ENCODE measurements at regions not wholly inside any gene's neighbourhood (a gene's known extent, or its start where the extent isn't known, plus 50 kb on each side); places are given as distances from the start of the nearest gene placed in this dataset.

DNA sequence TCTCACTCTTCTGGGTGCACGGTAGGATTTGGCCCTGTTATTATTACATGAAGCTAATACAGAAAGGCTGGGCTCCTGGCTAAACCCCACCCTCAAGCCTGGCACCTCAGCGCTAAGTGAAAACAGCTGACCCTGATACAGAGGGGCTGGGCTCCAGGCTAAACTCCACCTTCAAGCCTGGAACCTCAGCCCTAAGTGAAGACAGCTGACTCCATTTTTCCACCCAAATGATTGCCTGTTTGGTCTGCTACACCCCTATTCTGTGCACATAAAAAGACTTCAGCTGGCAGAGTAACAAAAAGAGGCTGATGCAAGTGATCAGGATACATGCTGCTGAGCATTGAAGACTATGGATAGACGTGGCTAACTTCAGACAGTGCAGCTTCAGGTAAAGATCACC, 148.4 kb upstream of the CLINT1 start:
- CTCF ChIA-PET: interaction anchor here (1.4 kb wide), 1 partner anchor 13 kb away, joined by 5 read pairs; no protein-coding TSS in a partner anchor
- H3K27ac Mint-ChIP-seq: no peak overlapping the region
- H3K9me3 Mint-ChIP-seq: peaks cover 12% of the 10 kb centered on the region
- no peaks in the 10 kb centered on the region; the same call in 1 of the 2 replicates for H3K36me3 Mint-ChIP-seq
- TF ChIP-seq RORB (CRISPR knock-in tag; IDR thresholded peaks at IDR 0.05) (no peak), EMX1 (CRISPR knock-in tag; IDR thresholded peaks at IDR 0.05) (no peak)
- TF ChIP-seq, protein P1, sequence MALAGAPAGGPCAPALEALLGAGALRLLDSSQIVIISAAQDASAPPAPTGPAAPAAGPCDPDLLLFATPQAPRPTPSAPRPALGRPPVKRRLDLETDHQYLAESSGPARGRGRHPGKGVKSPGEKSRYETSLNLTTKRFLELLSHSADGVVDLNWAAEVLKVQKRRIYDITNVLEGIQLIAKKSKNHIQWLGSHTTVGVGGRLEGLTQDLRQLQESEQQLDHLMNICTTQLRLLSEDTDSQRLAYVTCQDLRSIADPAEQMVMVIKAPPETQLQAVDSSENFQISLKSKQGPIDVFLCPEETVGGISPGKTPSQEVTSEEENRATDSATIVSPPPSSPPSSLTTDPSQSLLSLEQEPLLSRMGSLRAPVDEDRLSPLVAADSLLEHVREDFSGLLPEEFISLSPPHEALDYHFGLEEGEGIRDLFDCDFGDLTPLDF (CRISPR knock-in tag; IDR thresholded peaks at IDR 0.05): no peak
- TF ChIP-seq, protein P2, sequence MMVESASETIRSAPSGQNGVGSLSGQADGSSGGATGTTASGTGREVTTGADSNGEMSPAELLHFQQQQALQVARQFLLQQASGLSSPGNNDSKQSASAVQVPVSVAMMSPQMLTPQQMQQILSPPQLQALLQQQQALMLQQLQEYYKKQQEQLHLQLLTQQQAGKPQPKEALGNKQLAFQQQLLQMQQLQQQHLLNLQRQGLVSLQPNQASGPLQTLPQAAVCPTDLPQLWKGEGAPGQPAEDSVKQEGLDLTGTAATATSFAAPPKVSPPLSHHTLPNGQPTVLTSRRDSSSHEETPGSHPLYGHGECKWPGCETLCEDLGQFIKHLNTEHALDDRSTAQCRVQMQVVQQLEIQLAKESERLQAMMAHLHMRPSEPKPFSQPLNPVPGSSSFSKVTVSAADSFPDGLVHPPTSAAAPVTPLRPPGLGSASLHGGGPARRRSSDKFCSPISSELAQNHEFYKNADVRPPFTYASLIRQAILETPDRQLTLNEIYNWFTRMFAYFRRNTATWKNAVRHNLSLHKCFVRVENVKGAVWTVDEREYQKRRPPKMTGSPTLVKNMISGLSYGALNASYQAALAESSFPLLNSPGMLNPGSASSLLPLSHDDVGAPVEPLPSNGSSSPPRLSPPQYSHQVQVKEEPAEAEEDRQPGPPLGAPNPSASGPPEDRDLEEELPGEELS (CRISPR knock-in tag; IDR thresholded peaks at IDR 0.05): no peak
- no peak for ATAC-seq
- H3K4me3 Mint-ChIP-seq: no peak overlapping the region
- peaks cover 16% of the 10 kb centered on the region for H3K4me1 Mint-ChIP-seq
- H3K27me3 Mint-ChIP-seq (ENCODE audit: low read depth): no peaks in the 10 kb centered on the region
- POLR2A ChIA-PET: interaction anchor here (0.6 kb wide), 1 partner anchor 12 kb away, joined by 3 read pairs; no protein-coding TSS in a partner anchor
- no peak for DNase-seq (ENCODE audit: low spot score)

DNA sequence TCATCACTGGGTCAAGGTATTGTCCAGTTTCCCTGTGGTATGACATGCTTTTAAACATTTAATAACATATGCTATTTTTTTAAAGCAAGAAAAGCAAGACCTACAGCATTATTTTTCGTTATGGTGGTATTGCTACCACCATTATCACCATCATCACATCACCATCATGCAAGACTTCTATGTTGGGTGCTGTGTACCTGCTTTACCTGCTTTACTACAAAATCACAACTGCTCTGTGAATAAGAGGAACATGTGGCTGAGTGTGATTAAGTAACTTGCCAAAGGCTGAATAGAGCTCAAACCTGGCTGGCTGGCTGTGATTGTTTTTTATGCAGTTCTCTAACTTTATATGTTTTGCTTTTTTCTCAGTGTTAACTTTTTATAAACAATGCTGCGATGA, 140.8 kb upstream of the CLINT1 start:
- Mint-ChIP-seq H3K36me3 (no peaks in the 10 kb centered on the region; the same call in 1 of the 2 replicates), H3K27ac (no peak overlapping the region), H3K4me1 (peaks cover 2% of the 10 kb centered on the region), H3K9me3 (peaks cover 1% of the 10 kb centered on the region), H3K27me3 (ENCODE audit: low read depth) (no peaks in the 10 kb centered on the region), H3K4me3 (no peak overlapping the region)
- ChIA-PET CTCF (no interaction called here), POLR2A (no interaction called here)
- DNase-seq (ENCODE audit: low spot score): no peak
- no peak for ATAC-seq
- TF ChIP-seq, protein P3, sequence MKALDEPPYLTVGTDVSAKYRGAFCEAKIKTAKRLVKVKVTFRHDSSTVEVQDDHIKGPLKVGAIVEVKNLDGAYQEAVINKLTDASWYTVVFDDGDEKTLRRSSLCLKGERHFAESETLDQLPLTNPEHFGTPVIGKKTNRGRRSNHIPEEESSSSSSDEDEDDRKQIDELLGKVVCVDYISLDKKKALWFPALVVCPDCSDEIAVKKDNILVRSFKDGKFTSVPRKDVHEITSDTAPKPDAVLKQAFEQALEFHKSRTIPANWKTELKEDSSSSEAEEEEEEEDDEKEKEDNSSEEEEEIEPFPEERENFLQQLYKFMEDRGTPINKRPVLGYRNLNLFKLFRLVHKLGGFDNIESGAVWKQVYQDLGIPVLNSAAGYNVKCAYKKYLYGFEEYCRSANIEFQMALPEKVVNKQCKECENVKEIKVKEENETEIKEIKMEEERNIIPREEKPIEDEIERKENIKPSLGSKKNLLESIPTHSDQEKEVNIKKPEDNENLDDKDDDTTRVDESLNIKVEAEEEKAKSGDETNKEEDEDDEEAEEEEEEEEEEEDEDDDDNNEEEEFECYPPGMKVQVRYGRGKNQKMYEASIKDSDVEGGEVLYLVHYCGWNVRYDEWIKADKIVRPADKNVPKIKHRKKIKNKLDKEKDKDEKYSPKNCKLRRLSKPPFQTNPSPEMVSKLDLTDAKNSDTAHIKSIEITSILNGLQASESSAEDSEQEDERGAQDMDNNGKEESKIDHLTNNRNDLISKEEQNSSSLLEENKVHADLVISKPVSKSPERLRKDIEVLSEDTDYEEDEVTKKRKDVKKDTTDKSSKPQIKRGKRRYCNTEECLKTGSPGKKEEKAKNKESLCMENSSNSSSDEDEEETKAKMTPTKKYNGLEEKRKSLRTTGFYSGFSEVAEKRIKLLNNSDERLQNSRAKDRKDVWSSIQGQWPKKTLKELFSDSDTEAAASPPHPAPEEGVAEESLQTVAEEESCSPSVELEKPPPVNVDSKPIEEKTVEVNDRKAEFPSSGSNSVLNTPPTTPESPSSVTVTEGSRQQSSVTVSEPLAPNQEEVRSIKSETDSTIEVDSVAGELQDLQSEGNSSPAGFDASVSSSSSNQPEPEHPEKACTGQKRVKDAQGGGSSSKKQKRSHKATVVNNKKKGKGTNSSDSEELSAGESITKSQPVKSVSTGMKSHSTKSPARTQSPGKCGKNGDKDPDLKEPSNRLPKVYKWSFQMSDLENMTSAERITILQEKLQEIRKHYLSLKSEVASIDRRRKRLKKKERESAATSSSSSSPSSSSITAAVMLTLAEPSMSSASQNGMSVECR (CRISPR knock-in tag; IDR thresholded peaks at IDR 0.05; ENCODE audit: borderline replicate concordance): no peak
- TF ChIP-seq TEAD1 (CRISPR knock-in tag; IDR thresholded peaks at IDR 0.05): no peak
- TF ChIP-seq, protein P4, sequence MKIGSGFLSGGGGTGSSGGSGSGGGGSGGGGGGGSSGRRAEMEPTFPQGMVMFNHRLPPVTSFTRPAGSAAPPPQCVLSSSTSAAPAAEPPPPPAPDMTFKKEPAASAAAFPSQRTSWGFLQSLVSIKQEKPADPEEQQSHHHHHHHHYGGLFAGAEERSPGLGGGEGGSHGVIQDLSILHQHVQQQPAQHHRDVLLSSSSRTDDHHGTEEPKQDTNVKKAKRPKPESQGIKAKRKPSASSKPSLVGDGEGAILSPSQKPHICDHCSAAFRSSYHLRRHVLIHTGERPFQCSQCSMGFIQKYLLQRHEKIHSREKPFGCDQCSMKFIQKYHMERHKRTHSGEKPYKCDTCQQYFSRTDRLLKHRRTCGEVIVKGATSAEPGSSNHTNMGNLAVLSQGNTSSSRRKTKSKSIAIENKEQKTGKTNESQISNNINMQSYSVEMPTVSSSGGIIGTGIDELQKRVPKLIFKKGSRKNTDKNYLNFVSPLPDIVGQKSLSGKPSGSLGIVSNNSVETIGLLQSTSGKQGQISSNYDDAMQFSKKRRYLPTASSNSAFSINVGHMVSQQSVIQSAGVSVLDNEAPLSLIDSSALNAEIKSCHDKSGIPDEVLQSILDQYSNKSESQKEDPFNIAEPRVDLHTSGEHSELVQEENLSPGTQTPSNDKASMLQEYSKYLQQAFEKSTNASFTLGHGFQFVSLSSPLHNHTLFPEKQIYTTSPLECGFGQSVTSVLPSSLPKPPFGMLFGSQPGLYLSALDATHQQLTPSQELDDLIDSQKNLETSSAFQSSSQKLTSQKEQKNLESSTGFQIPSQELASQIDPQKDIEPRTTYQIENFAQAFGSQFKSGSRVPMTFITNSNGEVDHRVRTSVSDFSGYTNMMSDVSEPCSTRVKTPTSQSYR (CRISPR knock-in tag; IDR thresholded peaks at IDR 0.05): no peak
- TF ChIP-seq MYBL2 (CRISPR knock-in tag; IDR thresholded peaks at IDR 0.05): no peak
- TF ChIP-seq, protein P5, sequence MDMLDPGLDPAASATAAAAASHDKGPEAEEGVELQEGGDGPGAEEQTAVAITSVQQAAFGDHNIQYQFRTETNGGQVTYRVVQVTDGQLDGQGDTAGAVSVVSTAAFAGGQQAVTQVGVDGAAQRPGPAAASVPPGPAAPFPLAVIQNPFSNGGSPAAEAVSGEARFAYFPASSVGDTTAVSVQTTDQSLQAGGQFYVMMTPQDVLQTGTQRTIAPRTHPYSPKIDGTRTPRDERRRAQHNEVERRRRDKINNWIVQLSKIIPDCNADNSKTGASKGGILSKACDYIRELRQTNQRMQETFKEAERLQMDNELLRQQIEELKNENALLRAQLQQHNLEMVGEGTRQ (CRISPR knock-in tag; IDR thresholded peaks at IDR 0.05): no peak
- TF ChIP-seq, protein P6, sequence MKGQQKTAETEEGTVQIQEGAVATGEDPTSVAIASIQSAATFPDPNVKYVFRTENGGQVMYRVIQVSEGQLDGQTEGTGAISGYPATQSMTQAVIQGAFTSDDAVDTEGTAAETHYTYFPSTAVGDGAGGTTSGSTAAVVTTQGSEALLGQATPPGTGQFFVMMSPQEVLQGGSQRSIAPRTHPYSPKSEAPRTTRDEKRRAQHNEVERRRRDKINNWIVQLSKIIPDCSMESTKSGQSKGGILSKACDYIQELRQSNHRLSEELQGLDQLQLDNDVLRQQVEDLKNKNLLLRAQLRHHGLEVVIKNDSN (CRISPR knock-in tag; IDR thresholded peaks at IDR 0.05): no peak
- TF ChIP-seq, protein P7, sequence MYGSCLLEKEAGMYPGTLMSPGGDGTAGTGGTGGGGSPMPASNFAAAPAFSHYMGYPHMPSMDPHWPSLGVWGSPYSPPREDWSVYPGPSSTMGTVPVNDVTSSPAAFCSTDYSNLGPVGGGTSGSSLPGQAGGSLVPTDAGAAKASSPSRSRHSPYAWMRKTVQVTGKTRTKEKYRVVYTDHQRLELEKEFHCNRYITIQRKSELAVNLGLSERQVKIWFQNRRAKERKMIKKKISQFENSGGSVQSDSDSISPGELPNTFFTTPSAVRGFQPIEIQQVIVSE (CRISPR knock-in tag; IDR thresholded peaks at IDR 0.05; ENCODE audit: borderline replicate concordance): no peak
- TF ChIP-seq, protein P8, sequence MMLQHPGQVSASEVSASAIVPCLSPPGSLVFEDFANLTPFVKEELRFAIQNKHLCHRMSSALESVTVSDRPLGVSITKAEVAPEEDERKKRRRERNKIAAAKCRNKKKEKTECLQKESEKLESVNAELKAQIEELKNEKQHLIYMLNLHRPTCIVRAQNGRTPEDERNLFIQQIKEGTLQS (CRISPR knock-in tag; conservative IDR thresholded peaks at IDR 0.05): no peak
- TF ChIP-seq CREB1 (CRISPR knock-in tag; IDR thresholded peaks at IDR 0.05): no peak
- TF ChIP-seq, protein P9, sequence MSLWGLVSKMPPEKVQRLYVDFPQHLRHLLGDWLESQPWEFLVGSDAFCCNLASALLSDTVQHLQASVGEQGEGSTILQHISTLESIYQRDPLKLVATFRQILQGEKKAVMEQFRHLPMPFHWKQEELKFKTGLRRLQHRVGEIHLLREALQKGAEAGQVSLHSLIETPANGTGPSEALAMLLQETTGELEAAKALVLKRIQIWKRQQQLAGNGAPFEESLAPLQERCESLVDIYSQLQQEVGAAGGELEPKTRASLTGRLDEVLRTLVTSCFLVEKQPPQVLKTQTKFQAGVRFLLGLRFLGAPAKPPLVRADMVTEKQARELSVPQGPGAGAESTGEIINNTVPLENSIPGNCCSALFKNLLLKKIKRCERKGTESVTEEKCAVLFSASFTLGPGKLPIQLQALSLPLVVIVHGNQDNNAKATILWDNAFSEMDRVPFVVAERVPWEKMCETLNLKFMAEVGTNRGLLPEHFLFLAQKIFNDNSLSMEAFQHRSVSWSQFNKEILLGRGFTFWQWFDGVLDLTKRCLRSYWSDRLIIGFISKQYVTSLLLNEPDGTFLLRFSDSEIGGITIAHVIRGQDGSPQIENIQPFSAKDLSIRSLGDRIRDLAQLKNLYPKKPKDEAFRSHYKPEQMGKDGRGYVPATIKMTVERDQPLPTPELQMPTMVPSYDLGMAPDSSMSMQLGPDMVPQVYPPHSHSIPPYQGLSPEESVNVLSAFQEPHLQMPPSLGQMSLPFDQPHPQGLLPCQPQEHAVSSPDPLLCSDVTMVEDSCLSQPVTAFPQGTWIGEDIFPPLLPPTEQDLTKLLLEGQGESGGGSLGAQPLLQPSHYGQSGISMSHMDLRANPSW (CRISPR knock-in tag; conservative IDR thresholded peaks at IDR 0.05; ENCODE audit: low read depth): no peak
- TF ChIP-seq ZNF423 (CRISPR knock-in tag; IDR thresholded peaks at IDR 0.05): no peak
- TF ChIP-seq, protein P1 (CRISPR knock-in tag; IDR thresholded peaks at IDR 0.05): no peak
- TF ChIP-seq FOXJ3 (CRISPR knock-in tag; IDR thresholded peaks at IDR 0.05; ENCODE audit: borderline replicate concordance): no peak
- no peak for TF ChIP-seq SMAD3 (CRISPR knock-in tag; IDR thresholded peaks at IDR 0.05; ENCODE audit: borderline replicate concordance)

Data from WTC11 (cell line).